HG03571 (cell line): ENCODE measurements at regions not wholly inside any gene's neighbourhood (a gene's known extent, or its start where the extent isn't known, plus 50 kb on each side); places are given as distances from the start of the nearest gene placed in this dataset.

Experiments used
- ATAC-seq: cut with Tn5 transposase; IDR thresholded peaks from one replicate; pipeline ENCODE4 v1.9.1; 2021; ENCODE audit not compliant: unreplicated experiment

GRCh38 chr17:55635253-55635914, 87.3 kb downstream of the TMEM100 start:
- ATAC-seq = no peak

- no peak for ATAC-seq
These were observed 88.0 kb downstream of the TMEM100 start for GRCh38 chr17:55634702-55635101.

- no peak for ATAC-seq
These were observed 89.8 kb downstream of the TMEM100 start for GRCh38 chr17:55632893-55633292.

GRCh38 chr17:55632236-55632635, 90.4 kb downstream of the TMEM100 start:
- no peak for ATAC-seq

GRCh38 chr17:55629995-55630394, 92.7 kb downstream of the TMEM100 start:
- ATAC-seq = no peak

GRCh38 chr17:55625521-55625920, 97.1 kb downstream of the TMEM100 start:
- no peak for ATAC-seq

- peak; percentile 64 for ATAC-seq
These were observed 97.8 kb downstream of the TMEM100 start for GRCh38 chr17:55624772-55625433.

- ATAC-seq = no peak
These were observed 100.1 kb downstream of the TMEM100 start for GRCh38 chr17:55622547-55622946.

GRCh38 chr17:55620945-55621344, 101.7 kb downstream of the TMEM100 start:
- ATAC-seq = no peak

- ATAC-seq = no peak
These were observed 102.6 kb downstream of the TMEM100 start for GRCh38 chr17:55620023-55620422.

GRCh38 chr17:55617441-55617840, 105.2 kb downstream of the TMEM100 start:
- no peak for ATAC-seq

GRCh38 chr17:55614061-55614460, 102.8 kb upstream of the SMIM36 start:
- ATAC-seq = no peak

GRCh38 chr17:55612691-55613141, 101.5 kb upstream of the SMIM36 start:
- ATAC-seq = no peak

GRCh38 chr17:55607731-55608341, 96.6 kb upstream of the SMIM36 start:
- no peak for ATAC-seq

- no peak for ATAC-seq
These were observed 95.2 kb upstream of the SMIM36 start for GRCh38 chr17:55606488-55606815.

GRCh38 chr17:55605705-55606487, 94.6 kb upstream of the SMIM36 start:
- no peak for ATAC-seq

- peak; percentile 69 for ATAC-seq
These were observed 90.7 kb upstream of the SMIM36 start for GRCh38 chr17:55601874-55602364.

- ATAC-seq = no peak
These were observed 87.2 kb upstream of the SMIM36 start for GRCh38 chr17:55598495-55598894.

- ATAC-seq = no peak
These were observed 77.4 kb upstream of the SMIM36 start for GRCh38 chr17:55588446-55589242.

GRCh38 chr17:55587608-55588139, 76.4 kb upstream of the SMIM36 start:
- ATAC-seq = no peak
